ENCODE measurements at regions not wholly inside any gene's neighbourhood (a gene's known extent, or its start where the extent isn't known, plus 50 kb on each side); places are given as distances from the start of the nearest gene placed in this dataset.
"Not testable (repeated sequence)": the region's sequence is repeated elsewhere in the genome, so short reads cannot be mapped to it uniquely, and the experiment has no call there.

GRCh38 chr6:27830212-27830599 is 82.0 kb downstream of the OR2B2 start:
- no peak for DNase-seq (ENCODE audit: low read depth)
- TF ChIP-seq CTCF (IDR thresholded peaks at IDR 0.05; ENCODE audit: insufficient read depth, low read depth, low read length, missing control alignments): no peak
- H3K4me3 ChIP-seq (ENCODE audit: low read depth, low read length): peak overlapping the region; percentile 64

- peak overlapping the region; percentile 64 for H3K4me3 ChIP-seq (ENCODE audit: low read depth, low read length)
- no peak for TF ChIP-seq CTCF (IDR thresholded peaks at IDR 0.05; ENCODE audit: insufficient read depth, low read depth, low read length, missing control alignments)
- DNase-seq (ENCODE audit: low read depth): no peak
These were observed 82.6 kb downstream of the OR2B2 start for GRCh38 chr6:27829453-27830211.

- not testable (repeated sequence) for DNase-seq (ENCODE audit: low read depth); H3K4me3 ChIP-seq (ENCODE audit: low read depth, low read length)
These were observed 84.7 kb downstream of the OR2B2 start for GRCh38 chr6:27827477-27827876.

DNA sequence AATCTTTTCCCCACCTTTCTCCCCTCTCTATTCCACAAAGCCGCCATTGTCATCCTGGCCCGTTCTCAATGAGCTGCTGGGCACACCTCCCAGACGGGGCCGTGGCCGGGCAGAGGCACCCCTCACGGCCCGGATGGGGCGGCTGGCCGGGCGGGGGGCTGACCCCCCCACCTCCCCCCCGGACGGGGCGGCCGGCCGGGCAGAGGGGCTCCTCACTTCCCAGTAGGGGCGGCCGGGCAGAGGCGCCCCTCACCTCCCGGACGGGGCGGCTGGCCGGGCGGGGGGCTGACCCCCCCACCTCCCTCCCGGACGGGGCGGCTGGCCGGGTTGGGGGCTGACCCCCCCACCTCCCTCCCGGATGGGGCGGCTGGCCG is 85.6 kb downstream of the OR2B2 start:
- not testable (repeated sequence) for DNase-seq (ENCODE audit: low read depth); H3K4me3 ChIP-seq (ENCODE audit: low read depth, low read length)

DNA sequence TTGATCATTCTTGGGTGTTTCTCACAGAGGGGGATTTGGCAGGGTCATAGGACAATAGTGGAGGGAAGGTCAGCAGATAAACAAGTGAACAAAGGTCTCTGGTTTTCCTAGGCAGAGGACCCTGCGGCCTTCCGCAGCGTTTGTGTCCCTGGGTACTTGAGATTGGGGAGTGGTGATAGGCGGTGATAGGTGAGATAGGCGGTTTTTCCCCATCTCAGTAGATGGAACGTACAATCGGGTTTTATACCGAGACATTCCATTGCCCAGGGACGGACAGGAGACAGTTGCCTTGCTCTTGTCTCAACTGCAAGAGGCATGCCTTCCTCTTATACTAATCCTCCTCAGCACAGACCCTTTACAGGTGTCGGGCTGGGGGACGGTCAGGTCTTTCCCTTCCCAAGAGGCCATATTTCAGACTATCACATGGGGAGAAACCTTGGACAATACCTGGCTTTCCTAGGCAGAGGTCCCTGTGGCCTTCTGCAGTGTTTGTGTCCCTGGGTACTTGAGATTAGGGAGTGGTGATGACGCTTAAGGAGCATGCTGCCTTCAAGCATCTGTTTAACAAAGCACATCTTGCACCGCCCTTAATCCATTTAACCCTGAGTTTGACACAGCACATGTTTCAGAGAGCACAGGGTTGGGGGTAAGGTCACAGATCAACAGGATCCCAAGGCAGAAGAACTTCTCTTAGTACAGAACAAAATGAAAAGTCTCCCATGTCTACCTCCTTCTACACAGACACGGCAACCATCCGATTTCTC is 86.2 kb downstream of the OR2B2 start:
- not testable (repeated sequence) for DNase-seq (ENCODE audit: low read depth)
- peak overlapping the region; percentile 69 for H3K4me3 ChIP-seq (ENCODE audit: low read depth, low read length)

GRCh38 chr6:27825025-27825793 is 87.0 kb downstream of the OR2B2 start:
- DNase-seq (ENCODE audit: low read depth): peak; percentile 56
- TF ChIP-seq CTCF (IDR thresholded peaks at IDR 0.05; ENCODE audit: insufficient read depth, low read depth, low read length, missing control alignments): no peak
- peak overlapping the region; percentile 69 for H3K4me3 ChIP-seq (ENCODE audit: low read depth, low read length)

DNA sequence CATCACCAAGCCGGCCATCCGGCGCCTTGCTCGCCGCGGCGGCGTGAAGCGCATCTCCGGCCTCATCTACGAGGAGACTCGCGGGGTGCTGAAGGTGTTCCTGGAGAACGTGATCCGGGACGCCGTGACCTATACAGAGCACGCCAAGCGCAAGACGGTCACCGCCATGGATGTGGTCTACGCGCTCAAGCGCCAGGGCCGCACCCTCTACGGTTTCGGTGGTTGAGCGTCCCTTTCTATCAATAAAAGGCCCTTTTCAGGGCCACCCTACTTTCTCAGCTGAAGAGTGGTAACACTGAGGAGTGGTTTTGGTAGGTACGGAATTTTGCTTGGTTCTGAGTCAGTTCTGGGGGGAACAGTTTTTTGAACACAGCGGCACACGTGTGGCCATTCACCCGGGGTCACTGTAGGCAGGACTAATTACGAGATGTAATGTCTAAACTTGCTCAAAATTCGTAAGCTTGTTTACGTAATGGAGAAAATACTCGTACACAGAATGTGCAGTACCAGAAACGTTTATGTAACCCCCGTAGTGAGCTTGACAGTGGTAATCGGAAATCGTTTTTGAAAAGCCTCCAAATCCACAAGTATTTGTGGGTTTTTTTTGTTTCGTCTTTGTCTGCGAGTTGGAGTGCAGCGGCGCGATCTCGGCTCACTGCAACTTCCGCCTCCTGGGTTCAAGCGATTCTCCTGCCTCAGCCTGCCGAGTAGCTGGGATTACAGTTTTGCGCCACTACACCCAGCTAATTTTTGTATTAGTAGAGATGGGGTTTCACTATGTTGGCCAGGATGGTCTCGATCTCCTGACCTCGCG is 87.8 kb downstream of the OR2B2 start:
- H3K4me3 ChIP-seq (ENCODE audit: low read depth, low read length): peak overlapping the region; percentile 69
- peak; percentile 90 for DNase-seq (ENCODE audit: low read depth)

GRCh38 chr6:27823714-27824210 is 88.4 kb downstream of the OR2B2 start:
- peak; percentile 80 for DNase-seq (ENCODE audit: low read depth)
- H3K4me3 ChIP-seq (ENCODE audit: low read depth, low read length): peak overlapping the region; percentile 51

DNA sequence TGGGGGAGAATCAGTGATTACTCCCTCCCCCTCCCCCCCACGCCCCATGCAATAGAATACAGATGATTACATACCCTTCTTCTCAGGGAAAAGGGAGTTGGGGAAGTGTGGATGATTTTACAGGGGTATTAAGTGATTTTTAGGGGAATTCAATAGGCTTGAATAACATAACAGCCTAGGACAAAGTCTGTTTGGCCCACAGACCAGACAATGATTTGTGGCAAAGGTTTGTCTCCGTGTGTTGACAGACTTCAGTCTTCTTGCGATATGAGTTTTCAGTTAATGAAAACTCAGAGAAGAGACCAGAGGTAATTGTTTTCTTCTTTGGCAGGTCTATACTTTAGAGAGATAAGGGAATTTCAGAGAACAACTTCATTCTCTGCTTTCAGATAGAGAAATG is 95.3 kb downstream of the OR2B2 start:
- TF ChIP-seq CTCF (IDR thresholded peaks at IDR 0.05; ENCODE audit: insufficient read depth, low read depth, low read length, missing control alignments): no peak

More for the DNA sequence above, 95.3 kb downstream of the OR2B2 start:
- H3K4me3 ChIP-seq (ENCODE audit: low read depth, low read length): peak overlapping the region; percentile 53
- no peak for DNase-seq (ENCODE audit: low read depth)
